HEK293T (cell line): ENCODE measurements at regions not wholly inside any gene's neighbourhood (a gene's known extent, or its start where the extent isn't known, plus 50 kb on each side); places are given as distances from the start of the nearest gene placed in this dataset.

ENCODE experiments used
- ARNT ChIP-seq: fragments of 450-650 bp; IDR thresholded peaks from 2 replicates; pipeline ENCODE4 v1.6.1; 2017; ENCODE audit warnings: mild to moderate bottlenecking
- BHLHE40 ChIP-seq: fragments of 450-650 bp; IDR thresholded peaks from 2 replicates; pipeline ENCODE4 v1.6.1; 2016; ENCODE audit warnings: mild to moderate bottlenecking, moderate library complexity, borderline replicate concordance
- ELF4 ChIP-seq: fragments of 450-650 bp; IDR thresholded peaks from 2 replicates; pipeline ENCODE4 v1.6.1; 2017; ENCODE audit warnings: antibody characterized with exemption
- FOXM1 ChIP-seq: fragments of 450-650 bp; IDR thresholded peaks from 2 replicates; pipeline ENCODE4 v1.6.1; 2017; ENCODE audit warnings: mild to moderate bottlenecking, borderline replicate concordance
- NFRKB ChIP-seq: fragments of 450-650 bp; IDR thresholded peaks from 2 replicates; pipeline ENCODE4 v1.6.1; 2016; ENCODE audit warnings: mild to moderate bottlenecking, moderate library complexity
- PKNOX1 ChIP-seq: fragments of 450-650 bp; IDR thresholded peaks from 2 replicates; pipeline ENCODE4 v1.6.1; 2016
- SP1 ChIP-seq: fragments of 450-650 bp; IDR thresholded peaks from 2 replicates; pipeline ENCODE4 v1.6.1; 2017
- TARDBP ChIP-seq: fragments of 450-650 bp; IDR thresholded peaks from 2 replicates; pipeline ENCODE4 v1.6.1; 2016
- ZNF384 ChIP-seq: fragments of 450-650 bp; IDR thresholded peaks from 2 replicates; pipeline ENCODE4 v1.6.1; 2016

GRCh38 chr7:106802589-106802988 is 62.5 kb upstream of the PIK3CG start:
- TF ChIP-seq ELF4 = no peak
- TF ChIP-seq BHLHE40 = no peak
- TF ChIP-seq PKNOX1 = no peak
- TF ChIP-seq ZNF384 = no peak
- no peak for TF ChIP-seq SP1
- no peak for TF ChIP-seq FOXM1
- TF ChIP-seq TARDBP = no peak
- no peak for TF ChIP-seq NFRKB
- TF ChIP-seq ARNT = no peak
